ENCODE measurements at regions not wholly inside any gene's neighbourhood (a gene's known extent, or its start where the extent isn't known, plus 50 kb on each side); places are given as distances from the start of the nearest gene placed in this dataset.

GRCh38 chr11:86122773-86123172, 53.9 kb upstream of the PICALM start:
- CTCF ChIA-PET: interaction anchor here (1.0 kb wide), 1 partner anchor 71 kb away, joined by 5 read pairs; no protein-coding TSS in a partner anchor
- Mint-ChIP-seq H3K4me1 (ENCODE audit: low read depth) (peaks cover 28% of the 10 kb centered on the region), H3K27me3 (ENCODE audit: low read depth) (peaks cover 9% of the 10 kb centered on the region), H3K27ac (no peak overlapping the region), H3K36me3 (ENCODE audit: low read depth) (no peaks in the 10 kb centered on the region), H3K4me3 (no peak overlapping the region), H3K9me3 (no peaks in the 10 kb centered on the region)
- intact Hi-C loops (cut with micrococcal nuclease): no loop called here
- DNase-seq: no peak

- CTCF ChIA-PET: interaction anchor here (0.6 kb wide), 1 partner anchor 79 kb away, joined by 3 read pairs; no protein-coding TSS in a partner anchor
- intact Hi-C loops (cut with micrococcal nuclease): no loop called here
- Mint-ChIP-seq H3K27ac (no peak overlapping the region), H3K4me1 (ENCODE audit: low read depth) (peaks cover 44% of the 10 kb centered on the region), H3K4me3 (no peak overlapping the region), H3K9me3 (no peaks in the 10 kb centered on the region), H3K27me3 (ENCODE audit: low read depth) (peaks cover 9% of the 10 kb centered on the region), H3K36me3 (ENCODE audit: low read depth) (no peaks in the 10 kb centered on the region)
- DNase-seq: no peak
These were observed 51.9 kb upstream of the PICALM start for GRCh38 chr11:86120807-86121206.

- Mint-ChIP-seq H3K27me3 (ENCODE audit: low read depth) (peaks cover 9% of the 10 kb centered on the region), H3K27ac (no peak overlapping the region), H3K4me3 (no peak overlapping the region), H3K36me3 (ENCODE audit: low read depth) (no peaks in the 10 kb centered on the region), H3K9me3 (no peaks in the 10 kb centered on the region), H3K4me1 (ENCODE audit: low read depth) (peaks cover 49% of the 10 kb centered on the region)
- no peak for DNase-seq
- intact Hi-C loops (cut with micrococcal nuclease): no loop called here
- CTCF ChIA-PET: interaction anchor here (0.5 to 0.6 kb wide), 2 partner anchors 78 to 254 kb away, joined by 3 to 4 read pairs; no protein-coding TSS in a partner anchor
These were observed 51.0 kb upstream of the PICALM start for GRCh38 chr11:86119906-86120305.

GRCh38 chr11:86119077-86119476, 50.2 kb upstream of the PICALM start:
- Mint-ChIP-seq H3K27ac (no peak overlapping the region), H3K4me3 (no peak overlapping the region), H3K9me3 (no peaks in the 10 kb centered on the region), H3K36me3 (ENCODE audit: low read depth) (no peaks in the 10 kb centered on the region), H3K27me3 (ENCODE audit: low read depth) (peaks cover 9% of the 10 kb centered on the region), H3K4me1 (ENCODE audit: low read depth) (peaks cover 41% of the 10 kb centered on the region)
- no peak for DNase-seq
- intact Hi-C loops (cut with micrococcal nuclease): no loop called here
- CTCF ChIA-PET: no interaction called here

Measured in activated naive CD4-positive, alpha-beta T cell treated with anti-CD3 and anti-CD28 coated beads for 36 hours (primary cell).